ENCODE measurements at regions not wholly inside any gene's neighbourhood (a gene's known extent, or its start where the extent isn't known, plus 50 kb on each side); places are given as distances from the start of the nearest gene placed in this dataset.

DNA sequence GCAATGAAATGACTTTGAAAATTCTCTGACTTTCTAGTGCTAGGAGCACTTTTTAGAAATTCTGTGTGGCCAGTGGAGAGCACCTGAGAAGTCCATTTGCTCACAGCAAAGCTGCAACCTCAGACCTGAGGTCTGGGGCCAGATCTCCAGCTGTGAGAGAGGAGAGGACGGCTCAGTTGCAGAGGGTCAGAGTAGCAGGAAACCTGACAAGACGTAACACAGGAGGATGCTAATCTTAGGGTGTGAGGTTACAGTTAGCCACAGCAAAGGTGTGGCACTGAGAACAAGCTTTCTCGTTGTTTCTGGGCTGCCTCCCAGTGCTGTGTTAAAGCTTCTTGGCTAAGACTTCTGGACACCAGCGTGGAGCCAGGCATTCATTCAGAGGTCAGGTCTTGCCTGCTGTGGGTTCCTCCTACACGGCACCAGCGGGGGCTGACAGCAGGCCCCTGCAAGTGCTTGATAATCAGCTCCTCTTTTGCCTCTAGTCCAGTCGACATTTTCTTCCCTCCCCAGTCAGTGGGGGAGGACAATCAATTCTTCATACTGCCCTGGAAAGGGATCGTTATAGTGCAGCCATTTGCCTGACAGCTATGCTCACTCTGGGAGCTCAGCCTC lies 435.4 kb upstream of the DPP6 start:
- no peak for DNase-seq (ENCODE audit: low read depth)
- H3K4me3 ChIP-seq (ENCODE audit: low read depth, low read length) = no peak overlapping the region
- TF ChIP-seq, protein P1, sequence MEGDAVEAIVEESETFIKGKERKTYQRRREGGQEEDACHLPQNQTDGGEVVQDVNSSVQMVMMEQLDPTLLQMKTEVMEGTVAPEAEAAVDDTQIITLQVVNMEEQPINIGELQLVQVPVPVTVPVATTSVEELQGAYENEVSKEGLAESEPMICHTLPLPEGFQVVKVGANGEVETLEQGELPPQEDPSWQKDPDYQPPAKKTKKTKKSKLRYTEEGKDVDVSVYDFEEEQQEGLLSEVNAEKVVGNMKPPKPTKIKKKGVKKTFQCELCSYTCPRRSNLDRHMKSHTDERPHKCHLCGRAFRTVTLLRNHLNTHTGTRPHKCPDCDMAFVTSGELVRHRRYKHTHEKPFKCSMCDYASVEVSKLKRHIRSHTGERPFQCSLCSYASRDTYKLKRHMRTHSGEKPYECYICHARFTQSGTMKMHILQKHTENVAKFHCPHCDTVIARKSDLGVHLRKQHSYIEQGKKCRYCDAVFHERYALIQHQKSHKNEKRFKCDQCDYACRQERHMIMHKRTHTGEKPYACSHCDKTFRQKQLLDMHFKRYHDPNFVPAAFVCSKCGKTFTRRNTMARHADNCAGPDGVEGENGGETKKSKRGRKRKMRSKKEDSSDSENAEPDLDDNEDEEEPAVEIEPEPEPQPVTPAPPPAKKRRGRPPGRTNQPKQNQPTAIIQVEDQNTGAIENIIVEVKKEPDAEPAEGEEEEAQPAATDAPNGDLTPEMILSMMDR (conservative IDR thresholded peaks at IDR 0.05; ENCODE audit: low read depth, low read length) = no peak

- DNase-seq (ENCODE audit: low read depth) = no peak
- H3K4me3 ChIP-seq (ENCODE audit: low read depth, low read length) = no peak overlapping the region
- TF ChIP-seq, protein P1 (conservative IDR thresholded peaks at IDR 0.05; ENCODE audit: low read depth, low read length) = no peak
Observed at GRCh38 chr7:153627323-153627722, 424.9 kb upstream of the DPP6 start.

- DNase-seq (ENCODE audit: low read depth) = no peak
- TF ChIP-seq, protein P1 (conservative IDR thresholded peaks at IDR 0.05; ENCODE audit: low read depth, low read length) = no peak
- no peak overlapping the region for H3K4me3 ChIP-seq (ENCODE audit: low read depth, low read length)
Observed at GRCh38 chr7:153628406-153628805, 423.8 kb upstream of the DPP6 start.

GRCh38 chr7:153628825-153629224 lies 423.4 kb upstream of the DPP6 start:
- TF ChIP-seq, protein P1 (conservative IDR thresholded peaks at IDR 0.05; ENCODE audit: low read depth, low read length) = no peak
- no peak overlapping the region for H3K4me3 ChIP-seq (ENCODE audit: low read depth, low read length)
- no peak for DNase-seq (ENCODE audit: low read depth)

- H3K4me3 ChIP-seq (ENCODE audit: low read depth, low read length) = no peak overlapping the region
- TF ChIP-seq, protein P1 (conservative IDR thresholded peaks at IDR 0.05; ENCODE audit: low read depth, low read length) = no peak
- DNase-seq (ENCODE audit: low read depth) = no peak
Observed at GRCh38 chr7:153638821-153639435, 413.3 kb upstream of the DPP6 start.

- TF ChIP-seq, protein P1 (conservative IDR thresholded peaks at IDR 0.05; ENCODE audit: low read depth, low read length) = no peak
- no peak overlapping the region for H3K4me3 ChIP-seq (ENCODE audit: low read depth, low read length)
- no peak for DNase-seq (ENCODE audit: low read depth)
Observed at GRCh38 chr7:153640586-153640985, 411.6 kb upstream of the DPP6 start.

GRCh38 chr7:153641199-153641598 lies 411.0 kb upstream of the DPP6 start:
- TF ChIP-seq, protein P1 (conservative IDR thresholded peaks at IDR 0.05; ENCODE audit: low read depth, low read length) = no peak
- no peak for DNase-seq (ENCODE audit: low read depth)
- no peak overlapping the region for H3K4me3 ChIP-seq (ENCODE audit: low read depth, low read length)
